ENCODE measurements at regions not wholly inside any gene's neighbourhood (a gene's known extent, or its start where the extent isn't known, plus 50 kb on each side); places are given as distances from the start of the nearest gene placed in this dataset.

DNA sequence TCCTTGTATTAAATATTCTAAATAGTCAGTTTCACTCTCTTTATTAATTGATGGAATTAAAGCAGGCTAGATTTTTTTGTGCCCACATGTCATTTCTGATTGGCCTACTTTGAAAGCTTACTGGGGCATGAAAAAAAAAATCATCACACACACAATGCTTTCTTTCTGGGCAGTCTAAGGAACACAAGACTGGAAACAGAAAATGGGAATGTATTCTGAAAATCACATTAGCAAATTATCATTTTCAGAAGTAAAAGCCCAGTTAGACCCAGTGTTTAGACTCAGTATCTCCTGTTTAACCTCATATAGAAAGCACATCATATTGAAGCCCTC, 339.4 kb downstream of the SPRY2 start:
- no peak for TF ChIP-seq EZH2phosphoT487 (IDR thresholded peaks at IDR 0.05; ENCODE audit: unreplicated experiment)
- TF ChIP-seq, protein P1, sequence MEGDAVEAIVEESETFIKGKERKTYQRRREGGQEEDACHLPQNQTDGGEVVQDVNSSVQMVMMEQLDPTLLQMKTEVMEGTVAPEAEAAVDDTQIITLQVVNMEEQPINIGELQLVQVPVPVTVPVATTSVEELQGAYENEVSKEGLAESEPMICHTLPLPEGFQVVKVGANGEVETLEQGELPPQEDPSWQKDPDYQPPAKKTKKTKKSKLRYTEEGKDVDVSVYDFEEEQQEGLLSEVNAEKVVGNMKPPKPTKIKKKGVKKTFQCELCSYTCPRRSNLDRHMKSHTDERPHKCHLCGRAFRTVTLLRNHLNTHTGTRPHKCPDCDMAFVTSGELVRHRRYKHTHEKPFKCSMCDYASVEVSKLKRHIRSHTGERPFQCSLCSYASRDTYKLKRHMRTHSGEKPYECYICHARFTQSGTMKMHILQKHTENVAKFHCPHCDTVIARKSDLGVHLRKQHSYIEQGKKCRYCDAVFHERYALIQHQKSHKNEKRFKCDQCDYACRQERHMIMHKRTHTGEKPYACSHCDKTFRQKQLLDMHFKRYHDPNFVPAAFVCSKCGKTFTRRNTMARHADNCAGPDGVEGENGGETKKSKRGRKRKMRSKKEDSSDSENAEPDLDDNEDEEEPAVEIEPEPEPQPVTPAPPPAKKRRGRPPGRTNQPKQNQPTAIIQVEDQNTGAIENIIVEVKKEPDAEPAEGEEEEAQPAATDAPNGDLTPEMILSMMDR (conservative IDR thresholded peaks at IDR 0.05; ENCODE audit: low read depth in 2 of 2) = no peak
- TF ChIP-seq POLR2AphosphoS5 (IDR thresholded peaks at IDR 0.05; ENCODE audit: low read depth) = no peak
- no peak for TF ChIP-seq EZH2 (IDR thresholded peaks at IDR 0.05; ENCODE audit: low read depth, unreplicated experiment)
- TF ChIP-seq, protein P2, sequence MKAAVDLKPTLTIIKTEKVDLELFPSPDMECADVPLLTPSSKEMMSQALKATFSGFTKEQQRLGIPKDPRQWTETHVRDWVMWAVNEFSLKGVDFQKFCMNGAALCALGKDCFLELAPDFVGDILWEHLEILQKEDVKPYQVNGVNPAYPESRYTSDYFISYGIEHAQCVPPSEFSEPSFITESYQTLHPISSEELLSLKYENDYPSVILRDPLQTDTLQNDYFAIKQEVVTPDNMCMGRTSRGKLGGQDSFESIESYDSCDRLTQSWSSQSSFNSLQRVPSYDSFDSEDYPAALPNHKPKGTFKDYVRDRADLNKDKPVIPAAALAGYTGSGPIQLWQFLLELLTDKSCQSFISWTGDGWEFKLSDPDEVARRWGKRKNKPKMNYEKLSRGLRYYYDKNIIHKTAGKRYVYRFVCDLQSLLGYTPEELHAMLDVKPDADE (IDR thresholded peaks at IDR 0.05) = no peak
- no peak for TF ChIP-seq CREB1 (CRISPR knock-in tag; IDR thresholded peaks at IDR 0.05; ENCODE audit: low read depth)
- TF ChIP-seq ZNF331 (CRISPR knock-in tag; IDR thresholded peaks at IDR 0.05; ENCODE audit: low read depth) = no peak
- TF ChIP-seq, protein P3, sequence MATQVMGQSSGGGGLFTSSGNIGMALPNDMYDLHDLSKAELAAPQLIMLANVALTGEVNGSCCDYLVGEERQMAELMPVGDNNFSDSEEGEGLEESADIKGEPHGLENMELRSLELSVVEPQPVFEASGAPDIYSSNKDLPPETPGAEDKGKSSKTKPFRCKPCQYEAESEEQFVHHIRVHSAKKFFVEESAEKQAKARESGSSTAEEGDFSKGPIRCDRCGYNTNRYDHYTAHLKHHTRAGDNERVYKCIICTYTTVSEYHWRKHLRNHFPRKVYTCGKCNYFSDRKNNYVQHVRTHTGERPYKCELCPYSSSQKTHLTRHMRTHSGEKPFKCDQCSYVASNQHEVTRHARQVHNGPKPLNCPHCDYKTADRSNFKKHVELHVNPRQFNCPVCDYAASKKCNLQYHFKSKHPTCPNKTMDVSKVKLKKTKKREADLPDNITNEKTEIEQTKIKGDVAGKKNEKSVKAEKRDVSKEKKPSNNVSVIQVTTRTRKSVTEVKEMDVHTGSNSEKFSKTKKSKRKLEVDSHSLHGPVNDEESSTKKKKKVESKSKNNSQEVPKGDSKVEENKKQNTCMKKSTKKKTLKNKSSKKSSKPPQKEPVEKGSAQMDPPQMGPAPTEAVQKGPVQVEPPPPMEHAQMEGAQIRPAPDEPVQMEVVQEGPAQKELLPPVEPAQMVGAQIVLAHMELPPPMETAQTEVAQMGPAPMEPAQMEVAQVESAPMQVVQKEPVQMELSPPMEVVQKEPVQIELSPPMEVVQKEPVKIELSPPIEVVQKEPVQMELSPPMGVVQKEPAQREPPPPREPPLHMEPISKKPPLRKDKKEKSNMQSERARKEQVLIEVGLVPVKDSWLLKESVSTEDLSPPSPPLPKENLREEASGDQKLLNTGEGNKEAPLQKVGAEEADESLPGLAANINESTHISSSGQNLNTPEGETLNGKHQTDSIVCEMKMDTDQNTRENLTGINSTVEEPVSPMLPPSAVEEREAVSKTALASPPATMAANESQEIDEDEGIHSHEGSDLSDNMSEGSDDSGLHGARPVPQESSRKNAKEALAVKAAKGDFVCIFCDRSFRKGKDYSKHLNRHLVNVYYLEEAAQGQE (IDR thresholded peaks at IDR 0.05; ENCODE audit: unreplicated experiment) = no peak
- no peak for TF ChIP-seq STAT1 (IDR thresholded peaks at IDR 0.05; ENCODE audit: unreplicated experiment)
- TF ChIP-seq ZNF114 (CRISPR knock-in tag; IDR thresholded peaks at IDR 0.05) = no peak
- no peak for TF ChIP-seq JUNB (IDR thresholded peaks at IDR 0.05; ENCODE audit: unreplicated experiment)
- TF ChIP-seq, protein P4, sequence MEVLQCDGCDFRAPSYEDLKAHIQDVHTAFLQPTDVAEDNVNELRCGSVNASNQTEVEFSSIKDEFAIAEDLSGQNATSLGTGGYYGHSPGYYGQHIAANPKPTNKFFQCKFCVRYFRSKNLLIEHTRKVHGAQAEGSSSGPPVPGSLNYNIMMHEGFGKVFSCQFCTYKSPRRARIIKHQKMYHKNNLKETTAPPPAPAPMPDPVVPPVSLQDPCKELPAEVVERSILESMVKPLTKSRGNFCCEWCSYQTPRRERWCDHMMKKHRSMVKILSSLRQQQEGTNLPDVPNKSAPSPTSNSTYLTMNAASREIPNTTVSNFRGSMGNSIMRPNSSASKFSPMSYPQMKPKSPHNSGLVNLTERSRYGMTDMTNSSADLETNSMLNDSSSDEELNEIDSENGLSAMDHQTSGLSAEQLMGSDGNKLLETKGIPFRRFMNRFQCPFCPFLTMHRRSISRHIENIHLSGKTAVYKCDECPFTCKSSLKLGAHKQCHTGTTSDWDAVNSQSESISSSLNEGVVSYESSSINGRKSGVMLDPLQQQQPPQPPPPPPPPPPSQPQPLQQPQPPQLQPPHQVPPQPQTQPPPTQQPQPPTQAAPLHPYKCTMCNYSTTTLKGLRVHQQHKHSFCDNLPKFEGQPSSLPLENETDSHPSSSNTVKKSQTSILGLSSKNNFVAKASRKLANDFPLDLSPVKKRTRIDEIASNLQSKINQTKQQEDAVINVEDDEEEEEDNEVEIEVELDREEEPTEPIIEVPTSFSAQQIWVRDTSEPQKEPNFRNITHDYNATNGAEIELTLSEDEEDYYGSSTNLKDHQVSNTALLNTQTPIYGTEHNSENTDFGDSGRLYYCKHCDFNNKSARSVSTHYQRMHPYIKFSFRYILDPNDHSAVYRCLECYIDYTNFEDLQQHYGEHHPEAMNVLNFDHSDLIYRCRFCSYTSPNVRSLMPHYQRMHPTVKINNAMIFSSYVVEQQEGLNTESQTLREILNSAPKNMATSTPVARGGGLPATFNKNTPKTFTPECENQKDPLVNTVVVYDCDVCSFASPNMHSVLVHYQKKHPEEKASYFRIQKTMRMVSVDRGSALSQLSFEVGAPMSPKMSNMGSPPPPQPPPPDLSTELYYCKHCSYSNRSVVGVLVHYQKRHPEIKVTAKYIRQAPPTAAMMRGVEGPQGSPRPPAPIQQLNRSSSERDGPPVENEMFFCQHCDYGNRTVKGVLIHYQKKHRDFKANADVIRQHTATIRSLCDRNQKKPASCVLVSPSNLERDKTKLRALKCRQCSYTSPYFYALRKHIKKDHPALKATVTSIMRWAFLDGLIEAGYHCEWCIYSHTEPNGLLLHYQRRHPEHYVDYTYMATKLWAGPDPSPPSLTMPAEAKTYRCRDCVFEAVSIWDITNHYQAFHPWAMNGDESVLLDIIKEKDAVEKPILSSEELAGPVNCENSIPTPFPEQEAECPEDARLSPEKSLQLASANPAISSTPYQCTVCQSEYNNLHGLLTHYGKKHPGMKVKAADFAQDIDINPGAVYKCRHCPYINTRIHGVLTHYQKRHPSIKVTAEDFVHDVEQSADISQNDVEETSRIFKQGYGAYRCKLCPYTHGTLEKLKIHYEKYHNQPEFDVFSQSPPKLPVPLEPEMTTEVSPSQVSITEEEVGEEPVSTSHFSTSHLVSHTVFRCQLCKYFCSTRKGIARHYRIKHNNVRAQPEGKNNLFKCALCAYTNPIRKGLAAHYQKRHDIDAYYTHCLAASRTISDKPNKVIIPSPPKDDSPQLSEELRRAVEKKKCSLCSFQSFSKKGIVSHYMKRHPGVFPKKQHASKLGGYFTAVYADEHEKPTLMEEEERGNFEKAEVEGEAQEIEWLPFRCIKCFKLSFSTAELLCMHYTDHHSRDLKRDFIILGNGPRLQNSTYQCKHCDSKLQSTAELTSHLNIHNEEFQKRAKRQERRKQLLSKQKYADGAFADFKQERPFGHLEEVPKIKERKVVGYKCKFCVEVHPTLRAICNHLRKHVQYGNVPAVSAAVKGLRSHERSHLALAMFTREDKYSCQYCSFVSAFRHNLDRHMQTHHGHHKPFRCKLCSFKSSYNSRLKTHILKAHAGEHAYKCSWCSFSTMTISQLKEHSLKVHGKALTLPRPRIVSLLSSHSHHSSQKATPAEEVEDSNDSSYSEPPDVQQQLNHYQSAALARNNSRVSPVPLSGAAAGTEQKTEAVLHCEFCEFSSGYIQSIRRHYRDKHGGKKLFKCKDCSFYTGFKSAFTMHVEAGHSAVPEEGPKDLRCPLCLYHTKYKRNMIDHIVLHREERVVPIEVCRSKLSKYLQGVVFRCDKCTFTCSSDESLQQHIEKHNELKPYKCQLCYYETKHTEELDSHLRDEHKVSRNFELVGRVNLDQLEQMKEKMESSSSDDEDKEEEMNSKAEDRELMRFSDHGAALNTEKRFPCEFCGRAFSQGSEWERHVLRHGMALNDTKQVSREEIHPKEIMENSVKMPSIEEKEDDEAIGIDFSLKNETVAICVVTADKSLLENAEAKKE (CRISPR knock-in tag; IDR thresholded peaks at IDR 0.05) = no peak
- no peak for TF ChIP-seq NANOG (IDR thresholded peaks at IDR 0.05; ENCODE audit: borderline replicate concordance)

Measured in GM23338 (cell line).